ENCODE measurements at regions not wholly inside any gene's neighbourhood (a gene's known extent, or its start where the extent isn't known, plus 50 kb on each side); places are given as distances from the start of the nearest gene placed in this dataset.

- TF ChIP-seq CTCF (IDR thresholded peaks at IDR 0.05; ENCODE audit: borderline replicate concordance, control extremely low read depth, extremely low read depth, insufficient read depth, missing control alignments) = no peak
- in situ Hi-C loops (cut with MboI; ENCODE audit: low sequenced_read_pairs, unreplicated experiment) = no loop called here
- DNase-seq (ENCODE audit: low spot score) = no peak
These were observed 455.3 kb downstream of the PDHA2 start for GRCh38 chr4:96295143-96295741.

GRCh38 chr4:96301715-96302114 is 461.8 kb downstream of the PDHA2 start:
- no peak for DNase-seq (ENCODE audit: low spot score)
- no peak for TF ChIP-seq CTCF (IDR thresholded peaks at IDR 0.05; ENCODE audit: borderline replicate concordance, control extremely low read depth, extremely low read depth, insufficient read depth, missing control alignments)
- in situ Hi-C loops (cut with MboI; ENCODE audit: low sequenced_read_pairs, unreplicated experiment) = no loop called here

DNA sequence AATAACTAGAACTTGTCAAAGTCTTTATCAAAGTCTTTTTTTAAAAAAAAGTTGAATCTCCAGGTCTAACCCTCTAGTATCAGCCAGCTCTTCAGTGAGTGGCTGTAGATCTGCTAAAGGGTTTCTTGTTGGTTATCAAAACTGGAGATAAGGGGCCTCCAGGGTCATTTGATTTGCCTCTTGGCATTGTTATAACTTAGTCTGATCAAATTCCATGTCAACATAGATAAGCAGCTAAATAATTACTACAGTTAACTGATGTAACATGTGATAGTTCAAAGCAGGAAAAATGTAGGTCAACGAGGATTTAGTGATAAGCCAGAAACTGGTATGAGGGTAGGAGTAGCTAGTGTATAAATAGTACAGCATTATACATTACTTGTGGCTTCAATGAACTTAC is 465.1 kb downstream of the PDHA2 start:
- no peak for DNase-seq (ENCODE audit: low spot score)
- in situ Hi-C loops (cut with MboI; ENCODE audit: low sequenced_read_pairs, unreplicated experiment) = no loop called here
- TF ChIP-seq CTCF (IDR thresholded peaks at IDR 0.05; ENCODE audit: borderline replicate concordance, control extremely low read depth, extremely low read depth, insufficient read depth, missing control alignments) = no peak

DNA sequence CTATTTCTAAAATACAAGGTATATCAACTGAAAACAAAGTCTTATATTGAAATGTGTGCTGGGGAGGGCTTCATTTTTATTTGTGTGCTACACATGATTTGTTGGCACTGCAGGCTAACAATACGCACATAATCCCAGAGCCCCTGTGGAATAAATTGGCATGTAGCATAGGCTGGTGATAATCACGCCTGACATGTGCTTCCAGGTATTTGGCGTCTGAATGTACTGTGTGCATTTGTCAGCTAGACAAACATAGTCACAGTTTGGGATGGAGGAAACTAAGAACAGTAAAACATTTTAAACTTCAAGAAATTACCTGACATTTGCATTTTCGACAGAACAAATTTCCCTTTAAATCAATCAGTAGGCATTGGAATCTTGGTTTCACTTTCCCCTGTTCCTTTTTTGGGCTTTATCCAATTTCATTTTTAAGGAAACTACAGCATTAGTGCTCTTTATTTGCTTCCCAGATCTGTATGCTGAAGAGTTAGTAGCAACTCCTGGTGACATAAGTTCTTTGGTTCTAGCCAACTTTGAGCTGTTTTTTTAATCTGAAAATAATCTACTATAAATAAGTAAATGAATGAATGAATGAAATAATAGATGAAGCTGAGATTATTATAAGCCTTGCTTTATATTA is 472.3 kb downstream of the PDHA2 start:
- no peak for DNase-seq (ENCODE audit: low spot score)
- no peak for TF ChIP-seq CTCF (IDR thresholded peaks at IDR 0.05; ENCODE audit: borderline replicate concordance, control extremely low read depth, extremely low read depth, insufficient read depth, missing control alignments)
- in situ Hi-C loops (cut with MboI; ENCODE audit: low sequenced_read_pairs, unreplicated experiment) = no loop called here

DNA sequence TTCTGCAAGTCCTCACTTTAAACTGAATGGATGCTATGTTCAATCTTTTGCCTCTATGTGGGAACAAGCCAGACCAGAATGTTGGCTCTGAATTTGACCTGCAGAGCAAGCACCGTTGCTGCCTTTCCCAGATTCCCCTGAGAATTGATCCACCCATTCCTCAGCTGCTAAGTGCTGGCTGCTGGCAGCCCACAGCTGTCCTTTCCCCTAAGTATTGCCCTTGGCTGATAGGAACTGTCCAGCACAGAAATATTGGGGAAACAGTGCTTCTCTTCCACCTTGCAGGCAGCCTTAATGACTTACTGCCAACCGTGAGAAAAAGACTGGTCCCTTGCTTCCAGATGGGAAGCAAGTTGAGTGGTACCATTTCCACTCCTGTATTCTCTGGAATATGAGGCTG is 475.9 kb downstream of the PDHA2 start:
- no peak for TF ChIP-seq CTCF (IDR thresholded peaks at IDR 0.05; ENCODE audit: borderline replicate concordance, control extremely low read depth, extremely low read depth, insufficient read depth, missing control alignments)
- DNase-seq (ENCODE audit: low spot score) = no peak
- in situ Hi-C loops (cut with MboI; ENCODE audit: low sequenced_read_pairs, unreplicated experiment) = no loop called here

GRCh38 chr4:96316776-96317175 is 476.9 kb downstream of the PDHA2 start:
- no peak for DNase-seq (ENCODE audit: low spot score)
- in situ Hi-C loops (cut with MboI; ENCODE audit: low sequenced_read_pairs, unreplicated experiment) = no loop called here
- no peak for TF ChIP-seq CTCF (IDR thresholded peaks at IDR 0.05; ENCODE audit: borderline replicate concordance, control extremely low read depth, extremely low read depth, insufficient read depth, missing control alignments)

Measured in GM13976 (cell line).